ENCODE measurements at regions not wholly inside any gene's neighbourhood (a gene's known extent, or its start where the extent isn't known, plus 50 kb on each side); places are given as distances from the start of the nearest gene placed in this dataset.

DNA sequence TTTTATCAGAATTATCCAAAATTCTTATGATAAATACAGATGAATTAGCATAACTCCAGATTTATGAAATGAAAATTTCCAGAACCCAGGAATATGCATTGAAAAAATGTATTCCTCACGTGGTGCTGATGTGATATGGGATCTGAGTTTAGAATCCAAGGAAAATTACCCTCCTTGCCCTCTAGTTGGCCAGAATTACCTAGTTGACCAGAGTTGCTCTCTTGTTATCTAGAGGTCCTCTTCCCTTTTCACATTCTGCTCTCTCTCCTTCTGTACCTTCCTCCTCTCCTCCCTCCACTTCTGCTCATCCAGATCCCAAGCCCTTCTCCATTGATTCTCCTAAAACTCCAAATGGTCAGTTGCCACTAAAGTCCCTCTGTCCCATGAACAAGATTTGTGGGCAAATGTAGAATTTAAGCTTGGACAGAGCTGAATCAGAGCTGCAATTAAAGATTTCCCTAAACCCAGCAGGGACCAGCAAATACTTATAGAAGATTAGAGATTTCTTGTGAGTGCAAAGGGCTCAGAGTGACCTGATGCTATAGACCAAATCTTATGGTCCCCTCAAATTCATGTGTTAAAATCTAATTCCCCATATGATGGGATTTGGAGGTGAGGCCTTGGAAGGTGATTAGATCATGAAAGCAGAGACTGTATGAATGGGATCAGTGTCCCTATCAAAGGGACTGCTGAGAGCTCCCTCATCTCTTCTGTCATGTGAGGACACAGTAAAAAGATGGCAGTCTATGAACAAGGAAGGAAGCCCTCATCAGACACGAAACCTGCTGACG lies 103.2 kb upstream of the IGLL5 start:
- peaks cover 93% of the 10 kb centered on the region for H3K27me3 Mint-ChIP-seq (ENCODE audit: low read depth)
- H3K27ac Mint-ChIP-seq: no peak overlapping the region
- peaks cover 9% of the 10 kb centered on the region; the same call in 1 of the 2 replicates for H3K27me3 ChIP-seq (ENCODE audit: insufficient read depth, low read length)
- H3K4ac ChIP-seq (ENCODE audit: low read depth, low read length): no peak overlapping the region
- no peak overlapping the region for H3K56ac ChIP-seq (ENCODE audit: insufficient read length, low read depth, low read length)
- no peak overlapping the region for H4K91ac ChIP-seq (ENCODE audit: insufficient read length, low read depth, low read length)
- H3K9me3 ChIP-seq (ENCODE audit: control insufficient read depth, low read depth, low read length): no peaks in the 10 kb centered on the region
- H3K4me3 Mint-ChIP-seq: no peak overlapping the region
- H2BK12ac ChIP-seq (ENCODE audit: insufficient read length, low read depth, low read length): no peak overlapping the region
- no peak overlapping the region for H2BK5ac ChIP-seq (ENCODE audit: insufficient read length, low read length)
- no peaks in the 10 kb centered on the region for H3K4me1 ChIP-seq (ENCODE audit: insufficient read depth, low read length)
- no CpG with 5 or more reads among the region's 3 CpGs for WGBS (ENCODE audit: extremely low coverage, insufficient read length, low lambda C conversion rate)
- H3K79me2 ChIP-seq (ENCODE audit: insufficient read depth, low read length): no peaks in the 10 kb centered on the region
- TF ChIP-seq, protein P1, sequence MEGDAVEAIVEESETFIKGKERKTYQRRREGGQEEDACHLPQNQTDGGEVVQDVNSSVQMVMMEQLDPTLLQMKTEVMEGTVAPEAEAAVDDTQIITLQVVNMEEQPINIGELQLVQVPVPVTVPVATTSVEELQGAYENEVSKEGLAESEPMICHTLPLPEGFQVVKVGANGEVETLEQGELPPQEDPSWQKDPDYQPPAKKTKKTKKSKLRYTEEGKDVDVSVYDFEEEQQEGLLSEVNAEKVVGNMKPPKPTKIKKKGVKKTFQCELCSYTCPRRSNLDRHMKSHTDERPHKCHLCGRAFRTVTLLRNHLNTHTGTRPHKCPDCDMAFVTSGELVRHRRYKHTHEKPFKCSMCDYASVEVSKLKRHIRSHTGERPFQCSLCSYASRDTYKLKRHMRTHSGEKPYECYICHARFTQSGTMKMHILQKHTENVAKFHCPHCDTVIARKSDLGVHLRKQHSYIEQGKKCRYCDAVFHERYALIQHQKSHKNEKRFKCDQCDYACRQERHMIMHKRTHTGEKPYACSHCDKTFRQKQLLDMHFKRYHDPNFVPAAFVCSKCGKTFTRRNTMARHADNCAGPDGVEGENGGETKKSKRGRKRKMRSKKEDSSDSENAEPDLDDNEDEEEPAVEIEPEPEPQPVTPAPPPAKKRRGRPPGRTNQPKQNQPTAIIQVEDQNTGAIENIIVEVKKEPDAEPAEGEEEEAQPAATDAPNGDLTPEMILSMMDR (conservative IDR thresholded peaks at IDR 0.05): peak; percentile 37; the same call in 1 of the 3 replicates
- H4K5ac ChIP-seq (ENCODE audit: insufficient read length, low read depth, low read length): no peak overlapping the region
- no peak overlapping the region for H2BK120ac ChIP-seq (ENCODE audit: low read depth, low read length, poor library complexity, severe bottlenecking)
- no peaks in the 10 kb centered on the region for H3K36me3 Mint-ChIP-seq (ENCODE audit: insufficient read depth in 1 of 3, low read depth in 3 of 3)
- no peak overlapping the region for H2BK20ac ChIP-seq (ENCODE audit: low read depth, low read length, poor library complexity, severe bottlenecking)
- no peak overlapping the region for H4K8ac ChIP-seq (replicated peaks; ENCODE audit: insufficient read length, low read depth, low read length)
- no peak overlapping the region for H3K14ac ChIP-seq (ENCODE audit: insufficient read depth, low read length)
- no peak overlapping the region for H2BK15ac ChIP-seq (ENCODE audit: low read depth, low read length)
- no peak overlapping the region for H2AK5ac ChIP-seq (ENCODE audit: insufficient read length, low read length)
- no peak overlapping the region for H3K18ac ChIP-seq (ENCODE audit: insufficient read length, low read depth, low read length)
- no peak overlapping the region for H3K27ac ChIP-seq (ENCODE audit: insufficient read length, low read depth, low read length)
- no peaks in the 10 kb centered on the region for H3K79me1 ChIP-seq (ENCODE audit: insufficient read depth, low read depth, low read length, poor library complexity, severe bottlenecking)
- no peak overlapping the region for H3K4me2 ChIP-seq (ENCODE audit: insufficient read depth, insufficient read length, low read length)
- no peak overlapping the region for H3T11ph ChIP-seq (ENCODE audit: low read length)
- no peaks in the 10 kb centered on the region for H3K9me3 Mint-ChIP-seq
- no peak for DNase-seq
- no peak overlapping the region for H3K9ac ChIP-seq (ENCODE audit: extremely low read depth, insufficient read length, low read length)
- H4K20me1 ChIP-seq (ENCODE audit: control insufficient read depth, insufficient read depth, insufficient read length): no peaks in the 10 kb centered on the region
- H3K23me2 ChIP-seq (ENCODE audit: insufficient read length, low read depth, low read length, poor library complexity, severe bottlenecking): no peaks in the 10 kb centered on the region
- H3K4me1 Mint-ChIP-seq: no peaks in the 10 kb centered on the region
- no peak overlapping the region for H2AFZ ChIP-seq (ENCODE audit: low read length)
- H3K23ac ChIP-seq (ENCODE audit: insufficient read length, low read depth, low read length): no peak overlapping the region
